Liver (tissue), 8 donors: ENCODE measurements at regions not wholly inside any gene's neighbourhood (a gene's known extent, or its start where the extent isn't known, plus 50 kb on each side); places are given as distances from the start of the nearest gene placed in this dataset.

ENCODE experiments used
- DNase-seq: peaks from one replicate; pipeline ENCODE4 v3.0.0-alpha.2; 2017; ENCODE audit warnings: low spot score
- H3K27ac ChIP-seq, 2 donors: one replicate each; pipeline ENCODE4 v1.7.0; 2013; ENCODE audit warnings: inconsistent platforms in 2 of 2, low read length in 2 of 2, control low read depth in 1 of 2, low read depth in 1 of 2, mild to moderate bottlenecking in 1 of 2
- H3K27me3 ChIP-seq, 4 donors: one replicate each; pipeline versions ENCODE4 v1.6.1 to v1.7.0; 2013; ENCODE audit warnings: low read length in 3 of 4, inconsistent platforms in 1 of 4, mild to moderate bottlenecking in 1 of 4, moderate library complexity in 1 of 4; ENCODE audit not compliant: control insufficient read depth in 4 of 4, insufficient read depth in 4 of 4
- H3K36me3 ChIP-seq, 4 donors: one replicate each; pipeline versions ENCODE4 v1.6.1 to v1.7.0; 2013; ENCODE audit warnings: low read length in 3 of 4, mild to moderate bottlenecking in 3 of 4, low read depth in 1 of 4, moderate library complexity in 1 of 4; ENCODE audit not compliant: control insufficient read depth in 4 of 4, insufficient read depth in 3 of 4
- H3K4me1 ChIP-seq, 4 donors: one replicate each; pipeline versions ENCODE4 v1.6.1 to v1.7.0; 2013; ENCODE audit warnings: low read length in 3 of 4, mild to moderate bottlenecking in 3 of 4, moderate library complexity in 1 of 4; ENCODE audit not compliant: control insufficient read depth in 4 of 4, insufficient read depth in 4 of 4
- H3K4me3 ChIP-seq, 3 donors: one replicate each; pipeline versions ENCODE4 v1.6.1 to v1.7.0; 2013; ENCODE audit warnings: low read length in 3 of 3, control low read depth in 1 of 3, low read depth in 1 of 3, mild to moderate bottlenecking in 1 of 3
- H3K9ac ChIP-seq, 2 donors: one replicate each; pipeline ENCODE4 v1.7.0; 2013; ENCODE audit warnings: low read length in 2 of 2, mild to moderate bottlenecking in 2 of 2, moderate library complexity in 2 of 2, control low read depth in 1 of 2, low read depth in 1 of 2
- H3K9me3 ChIP-seq, 4 donors: one replicate each; pipeline versions ENCODE4 v1.6.1 to v1.7.0; 2013; ENCODE audit warnings: low read length in 3 of 4; ENCODE audit not compliant: control insufficient read depth in 4 of 4
- HNF4A ChIP-seq, 2 donors: conservative IDR thresholded peaks; 2 replicates each; pipeline ENCODE4 v1.6.1; 2016; ENCODE audit warnings: antibody characterized with exemption in 2 of 2, mild to moderate bottlenecking in 2 of 2
- HNF4G ChIP-seq: IDR thresholded peaks from 2 replicates; pipeline ENCODE4 v1.6.1; 2016; ENCODE audit warnings: antibody characterized with exemption
- NR2F2 ChIP-seq: IDR thresholded peaks from 2 replicates; pipeline ENCODE4 v1.6.1; 2016; ENCODE audit warnings: antibody characterized with exemption
- SP1 ChIP-seq: IDR thresholded peaks from 2 replicates; pipeline ENCODE4 v1.6.1; 2018; ENCODE audit warnings: antibody characterized with exemption, mild to moderate bottlenecking
- YY1 ChIP-seq: IDR thresholded peaks from 2 replicates; pipeline ENCODE4 v1.6.1; 2016; ENCODE audit warnings: antibody characterized with exemption, mild to moderate bottlenecking
- WGBS: extraction: QIAGEN DNeasy Blood & Tissue Kit; methylation state at CpG from one replicate; pipeline ENCODE4 v1.1.7; 2013; 5-methylcytosine and 5-hydroxymethylcytosine counted together
- TF ChIP-seq, protein P1 (sequence below): IDR thresholded peaks from 2 replicates; pipeline ENCODE4 v1.6.1; 2016; ENCODE audit warnings: antibody characterized with exemption
- TF ChIP-seq, protein P2 (sequence below): fragments of 150-350 bp; IDR thresholded peaks from 2 replicates; pipeline ENCODE4 v1.5.1; 2017; ENCODE audit warnings: improper control_type of control experiment, low read depth, low read length; ENCODE audit not compliant: missing input control
- TF ChIP-seq, protein P3 (sequence below): IDR thresholded peaks from 2 replicates; pipeline ENCODE4 v1.6.1; 2016; ENCODE audit warnings: antibody characterized with exemption, mild to moderate bottlenecking
- donor health status: healthy.
- donor health status: healthy.
- donor health status: healthy.
- donor health status: healthy.
- donor health status: healthy.

- TF ChIP-seq, protein P1, sequence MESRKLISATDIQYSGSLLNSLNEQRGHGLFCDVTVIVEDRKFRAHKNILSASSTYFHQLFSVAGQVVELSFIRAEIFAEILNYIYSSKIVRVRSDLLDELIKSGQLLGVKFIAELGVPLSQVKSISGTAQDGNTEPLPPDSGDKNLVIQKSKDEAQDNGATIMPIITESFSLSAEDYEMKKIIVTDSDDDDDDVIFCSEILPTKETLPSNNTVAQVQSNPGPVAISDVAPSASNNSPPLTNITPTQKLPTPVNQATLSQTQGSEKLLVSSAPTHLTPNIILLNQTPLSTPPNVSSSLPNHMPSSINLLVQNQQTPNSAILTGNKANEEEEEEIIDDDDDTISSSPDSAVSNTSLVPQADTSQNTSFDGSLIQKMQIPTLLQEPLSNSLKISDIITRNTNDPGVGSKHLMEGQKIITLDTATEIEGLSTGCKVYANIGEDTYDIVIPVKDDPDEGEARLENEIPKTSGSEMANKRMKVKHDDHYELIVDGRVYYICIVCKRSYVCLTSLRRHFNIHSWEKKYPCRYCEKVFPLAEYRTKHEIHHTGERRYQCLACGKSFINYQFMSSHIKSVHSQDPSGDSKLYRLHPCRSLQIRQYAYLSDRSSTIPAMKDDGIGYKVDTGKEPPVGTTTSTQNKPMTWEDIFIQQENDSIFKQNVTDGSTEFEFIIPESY, result no peak
- no peak for TF ChIP-seq SP1
Measured at GRCh38 chr2:237156857-237157779, 71.4 kb downstream of the COPS8 start (continued).

DNA sequence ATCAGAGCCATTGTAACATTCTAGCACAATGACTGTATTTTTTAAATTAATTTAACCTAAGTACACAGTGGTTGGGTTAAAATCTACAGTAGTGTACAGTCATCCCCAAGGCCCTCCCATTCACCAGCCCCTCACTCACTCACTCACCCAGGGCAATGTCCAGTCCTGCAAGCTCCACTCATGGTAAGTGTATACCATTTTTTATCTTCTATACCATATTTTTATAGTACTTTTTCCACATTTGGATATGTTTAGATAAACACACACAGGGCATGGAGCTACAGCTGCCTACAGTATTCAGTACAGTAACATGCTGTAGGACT is 72.1 kb downstream of the COPS8 start:
- Histone ChIP-seq H3K27ac (no peak overlapping the region), H3K4me3 (no peak overlapping the region), H3K9me3 (no peaks in the 10 kb centered on the region), H3K9ac (no peak overlapping the region), H3K36me3 (no peaks in the 10 kb centered on the region), H3K27me3 (peaks cover 0 to 3% (median 0%) of the 10 kb centered on the region in 4 donors), H3K4me1 (no peaks in the 10 kb centered on the region)
- no peak for DNase-seq
- TF ChIP-seq, protein P2, sequence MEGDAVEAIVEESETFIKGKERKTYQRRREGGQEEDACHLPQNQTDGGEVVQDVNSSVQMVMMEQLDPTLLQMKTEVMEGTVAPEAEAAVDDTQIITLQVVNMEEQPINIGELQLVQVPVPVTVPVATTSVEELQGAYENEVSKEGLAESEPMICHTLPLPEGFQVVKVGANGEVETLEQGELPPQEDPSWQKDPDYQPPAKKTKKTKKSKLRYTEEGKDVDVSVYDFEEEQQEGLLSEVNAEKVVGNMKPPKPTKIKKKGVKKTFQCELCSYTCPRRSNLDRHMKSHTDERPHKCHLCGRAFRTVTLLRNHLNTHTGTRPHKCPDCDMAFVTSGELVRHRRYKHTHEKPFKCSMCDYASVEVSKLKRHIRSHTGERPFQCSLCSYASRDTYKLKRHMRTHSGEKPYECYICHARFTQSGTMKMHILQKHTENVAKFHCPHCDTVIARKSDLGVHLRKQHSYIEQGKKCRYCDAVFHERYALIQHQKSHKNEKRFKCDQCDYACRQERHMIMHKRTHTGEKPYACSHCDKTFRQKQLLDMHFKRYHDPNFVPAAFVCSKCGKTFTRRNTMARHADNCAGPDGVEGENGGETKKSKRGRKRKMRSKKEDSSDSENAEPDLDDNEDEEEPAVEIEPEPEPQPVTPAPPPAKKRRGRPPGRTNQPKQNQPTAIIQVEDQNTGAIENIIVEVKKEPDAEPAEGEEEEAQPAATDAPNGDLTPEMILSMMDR, result no peak
- TF ChIP-seq HNF4A (conservative IDR thresholded peaks at IDR 0.05) (no peak), NR2F2 (no peak), HNF4G (no peak)
- TF ChIP-seq, protein P3, sequence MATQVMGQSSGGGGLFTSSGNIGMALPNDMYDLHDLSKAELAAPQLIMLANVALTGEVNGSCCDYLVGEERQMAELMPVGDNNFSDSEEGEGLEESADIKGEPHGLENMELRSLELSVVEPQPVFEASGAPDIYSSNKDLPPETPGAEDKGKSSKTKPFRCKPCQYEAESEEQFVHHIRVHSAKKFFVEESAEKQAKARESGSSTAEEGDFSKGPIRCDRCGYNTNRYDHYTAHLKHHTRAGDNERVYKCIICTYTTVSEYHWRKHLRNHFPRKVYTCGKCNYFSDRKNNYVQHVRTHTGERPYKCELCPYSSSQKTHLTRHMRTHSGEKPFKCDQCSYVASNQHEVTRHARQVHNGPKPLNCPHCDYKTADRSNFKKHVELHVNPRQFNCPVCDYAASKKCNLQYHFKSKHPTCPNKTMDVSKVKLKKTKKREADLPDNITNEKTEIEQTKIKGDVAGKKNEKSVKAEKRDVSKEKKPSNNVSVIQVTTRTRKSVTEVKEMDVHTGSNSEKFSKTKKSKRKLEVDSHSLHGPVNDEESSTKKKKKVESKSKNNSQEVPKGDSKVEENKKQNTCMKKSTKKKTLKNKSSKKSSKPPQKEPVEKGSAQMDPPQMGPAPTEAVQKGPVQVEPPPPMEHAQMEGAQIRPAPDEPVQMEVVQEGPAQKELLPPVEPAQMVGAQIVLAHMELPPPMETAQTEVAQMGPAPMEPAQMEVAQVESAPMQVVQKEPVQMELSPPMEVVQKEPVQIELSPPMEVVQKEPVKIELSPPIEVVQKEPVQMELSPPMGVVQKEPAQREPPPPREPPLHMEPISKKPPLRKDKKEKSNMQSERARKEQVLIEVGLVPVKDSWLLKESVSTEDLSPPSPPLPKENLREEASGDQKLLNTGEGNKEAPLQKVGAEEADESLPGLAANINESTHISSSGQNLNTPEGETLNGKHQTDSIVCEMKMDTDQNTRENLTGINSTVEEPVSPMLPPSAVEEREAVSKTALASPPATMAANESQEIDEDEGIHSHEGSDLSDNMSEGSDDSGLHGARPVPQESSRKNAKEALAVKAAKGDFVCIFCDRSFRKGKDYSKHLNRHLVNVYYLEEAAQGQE, result no peak

DNA sequence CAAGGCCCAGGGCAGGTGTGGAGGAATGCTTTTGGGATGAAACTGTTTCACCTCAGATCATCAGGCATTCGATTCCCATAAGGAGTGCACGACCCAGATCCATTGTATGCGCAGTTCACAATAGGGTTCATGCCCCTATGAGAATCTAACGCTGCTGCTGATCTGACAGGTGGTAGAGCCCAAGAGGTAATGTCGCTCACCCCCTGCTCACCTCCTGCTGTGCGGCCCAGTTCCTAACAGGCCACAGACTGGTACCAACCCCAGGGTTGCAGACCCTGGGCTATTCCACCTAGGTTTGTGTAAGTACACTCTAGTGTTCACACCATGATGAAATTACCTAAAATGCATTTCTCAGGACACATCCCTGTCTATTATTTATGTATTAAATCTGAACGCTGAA is 72.5 kb downstream of the COPS8 start:
- H3K27ac ChIP-seq, result no peak overlapping the region
- H3K36me3 ChIP-seq, result no peaks in the 10 kb centered on the region
- no peak for DNase-seq
- no peaks in the 10 kb centered on the region for H3K9me3 ChIP-seq
- no peak overlapping the region for H3K4me3 ChIP-seq
- no peak overlapping the region for H3K9ac ChIP-seq
- TF ChIP-seq YY1, result no peak
- H3K4me1 ChIP-seq, result no peaks in the 10 kb centered on the region
- no peaks in the 10 kb centered on the region for H3K27me3 ChIP-seq
- 94% methylated on average over 7 of the region's 7 CpGs for WGBS
